Superior temporal gyrus (tissue), 1 donor: ENCODE measurements at regions not wholly inside any gene's neighbourhood (a gene's known extent, or its start where the extent isn't known, plus 50 kb on each side); places are given as distances from the start of the nearest gene placed in this dataset.

Experiments
- DNase-seq: peaks from one replicate; pipeline ENCODE4 v3.0.0-alpha.2; 2016; ENCODE audit errors: extremely low spot score

- no peak for DNase-seq
Observed at GRCh38 chr17:33475594-33475993, 182.5 kb upstream of the ASIC2 start.

- DNase-seq = no peak
Observed at GRCh38 chr17:33481652-33482051, 188.6 kb upstream of the ASIC2 start.

- DNase-seq = no peak
Observed at GRCh38 chr17:33482636-33483035, 189.5 kb upstream of the ASIC2 start.

- no peak for DNase-seq
Observed at GRCh38 chr17:33484559-33484958, 191.5 kb upstream of the ASIC2 start.

GRCh38 chr17:33486135-33486885 lies 193.2 kb upstream of the ASIC2 start:
- no peak for DNase-seq

- DNase-seq = no peak
Observed at GRCh38 chr17:33487187-33487879, 194.2 kb upstream of the ASIC2 start.

GRCh38 chr17:33491871-33492481 lies 198.9 kb upstream of the ASIC2 start:
- DNase-seq = no peak

- DNase-seq = no peak
Observed at GRCh38 chr17:33492731-33493265, 199.7 kb upstream of the ASIC2 start.

GRCh38 chr17:33493566-33493965 lies 200.5 kb upstream of the ASIC2 start:
- DNase-seq = no peak

GRCh38 chr17:33494151-33494550 lies 201.1 kb upstream of the ASIC2 start:
- no peak for DNase-seq

- DNase-seq = no peak
Observed at GRCh38 chr17:33497623-33498022, 204.5 kb upstream of the ASIC2 start.

- no peak for DNase-seq
Observed at GRCh38 chr17:33498069-33498468, 205.0 kb upstream of the ASIC2 start.

GRCh38 chr17:33499040-33499439 lies 205.9 kb upstream of the ASIC2 start:
- no peak for DNase-seq

GRCh38 chr17:33500151-33500550 lies 207.1 kb upstream of the ASIC2 start:
- no peak for DNase-seq

GRCh38 chr17:33501185-33501584 lies 208.1 kb upstream of the ASIC2 start:
- no peak for DNase-seq

- no peak for DNase-seq
Observed at GRCh38 chr17:33504571-33504970, 211.5 kb upstream of the ASIC2 start.

- DNase-seq = no peak
Observed at GRCh38 chr17:33506889-33507650, 214.0 kb upstream of the ASIC2 start.

- DNase-seq = no peak
Observed at GRCh38 chr17:33508215-33508614, 215.1 kb upstream of the ASIC2 start.

GRCh38 chr17:33509331-33509730 lies 216.2 kb upstream of the ASIC2 start:
- DNase-seq = no peak

- no peak for DNase-seq
Observed at GRCh38 chr17:33511670-33512069, 218.6 kb upstream of the ASIC2 start.

GRCh38 chr17:33512113-33512512 lies 219.0 kb upstream of the ASIC2 start:
- no peak for DNase-seq

GRCh38 chr17:33513769-33514168 lies 220.7 kb upstream of the ASIC2 start:
- no peak for DNase-seq
